Peyer's patch (tissue), 4 donors: ENCODE measurements at regions not wholly inside any gene's neighbourhood (a gene's known extent, or its start where the extent isn't known, plus 50 kb on each side); places are given as distances from the start of the nearest gene placed in this dataset.

Experiments
- POLR2A ChIP-seq, 2 donors: fragments of 450-650 bp; IDR thresholded peaks; one replicate each; pipeline ENCODE4 v1.5.1; 2017; ENCODE audit warnings: antibody characterized with exemption in 2 of 2, mild to moderate bottlenecking in 2 of 2, moderate library complexity in 2 of 2
- TF ChIP-seq, protein P1 (sequence below), 6 experiments: fragments of 450-650 bp in 4 of 6; fragments of 200-600 bp in 2 of 6; sonication (generic) in 1 of 6; IDR thresholded peaks; one replicate each; pipeline ENCODE4 v1.5.1; 2017 to 2019; ENCODE audit warnings: antibody characterized with exemption in 6 of 6, mild to moderate bottlenecking in 3 of 6, moderate library complexity in 1 of 6

DNA sequence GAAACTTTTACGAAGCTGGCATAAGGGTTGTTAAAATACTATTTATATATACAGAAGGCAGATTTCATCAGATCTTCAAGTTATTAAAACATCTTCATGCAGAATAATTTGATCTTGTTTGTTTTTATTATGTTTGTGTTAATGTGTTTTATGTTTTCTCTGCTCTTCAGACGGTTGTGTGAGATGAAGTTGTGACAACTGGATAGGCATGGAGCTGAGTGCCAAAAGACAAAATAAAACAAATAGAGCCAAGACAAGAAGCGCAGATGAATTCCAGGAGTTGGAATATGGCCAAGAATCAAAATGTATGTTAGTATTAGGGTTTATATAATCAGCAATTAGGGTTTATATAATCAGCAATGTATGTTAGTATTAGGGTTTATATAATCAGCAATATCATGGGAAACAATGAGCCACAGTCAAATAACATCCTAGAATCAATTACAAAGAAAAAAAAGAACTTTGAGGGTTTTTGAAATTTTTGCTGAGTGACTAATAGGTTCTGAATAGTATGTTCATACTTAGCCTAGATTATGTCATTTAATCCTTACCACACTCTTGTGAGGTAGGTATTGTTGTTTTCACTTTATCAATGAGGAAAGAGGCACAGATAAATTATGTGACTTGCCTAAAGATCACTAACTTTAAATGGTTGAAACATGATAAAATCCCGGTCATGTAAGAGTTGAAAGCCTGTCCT is 488.0 kb upstream of the STEAP1 start:
- TF ChIP-seq, protein P1, sequence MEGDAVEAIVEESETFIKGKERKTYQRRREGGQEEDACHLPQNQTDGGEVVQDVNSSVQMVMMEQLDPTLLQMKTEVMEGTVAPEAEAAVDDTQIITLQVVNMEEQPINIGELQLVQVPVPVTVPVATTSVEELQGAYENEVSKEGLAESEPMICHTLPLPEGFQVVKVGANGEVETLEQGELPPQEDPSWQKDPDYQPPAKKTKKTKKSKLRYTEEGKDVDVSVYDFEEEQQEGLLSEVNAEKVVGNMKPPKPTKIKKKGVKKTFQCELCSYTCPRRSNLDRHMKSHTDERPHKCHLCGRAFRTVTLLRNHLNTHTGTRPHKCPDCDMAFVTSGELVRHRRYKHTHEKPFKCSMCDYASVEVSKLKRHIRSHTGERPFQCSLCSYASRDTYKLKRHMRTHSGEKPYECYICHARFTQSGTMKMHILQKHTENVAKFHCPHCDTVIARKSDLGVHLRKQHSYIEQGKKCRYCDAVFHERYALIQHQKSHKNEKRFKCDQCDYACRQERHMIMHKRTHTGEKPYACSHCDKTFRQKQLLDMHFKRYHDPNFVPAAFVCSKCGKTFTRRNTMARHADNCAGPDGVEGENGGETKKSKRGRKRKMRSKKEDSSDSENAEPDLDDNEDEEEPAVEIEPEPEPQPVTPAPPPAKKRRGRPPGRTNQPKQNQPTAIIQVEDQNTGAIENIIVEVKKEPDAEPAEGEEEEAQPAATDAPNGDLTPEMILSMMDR (IDR thresholded peaks at IDR 0.05): no peak
- TF ChIP-seq POLR2A (IDR thresholded peaks at IDR 0.05): no peak
